Vagina (tissue), 2 donors: ENCODE measurements at regions not wholly inside any gene's neighbourhood (a gene's known extent, or its start where the extent isn't known, plus 50 kb on each side); places are given as distances from the start of the nearest gene placed in this dataset.

Experiments used
- DNase-seq, 2 donors: peaks; one replicate each; pipeline ENCODE4 v3.0.0-alpha.2; 2017; ENCODE audit errors: extremely low spot score in 2 of 2
- H3K27ac ChIP-seq: fragments of 200-600 bp; sonication (generic); one replicate; pipeline ENCODE4 v1.5.1; 2019
- H3K27me3 ChIP-seq: fragments of 200-600 bp; sonication (generic); one replicate; pipeline ENCODE4 v1.5.1; 2019
- H3K36me3 ChIP-seq, 2 donors: fragments of 200-600 bp; sonication (generic); one replicate each; pipeline ENCODE4 v1.5.1; 2017 to 2019
- H3K4me1 ChIP-seq: fragments of 200-600 bp; sonication (generic); one replicate; pipeline ENCODE4 v1.5.1; 2019
- H3K4me3 ChIP-seq, 2 donors: fragments of 200-600 bp; sonication (generic); 1 replicate in 1 of 2; 2 replicates in 1 of 2; pipeline ENCODE4 v1.5.1; 2016 to 2019
- H3K9me3 ChIP-seq: fragments of 200-600 bp; sonication (generic); one replicate; pipeline ENCODE4 v1.5.1; 2019
- POLR2A ChIP-seq, 2 donors: fragments of 450-650 bp; IDR thresholded peaks; one replicate each; pipeline ENCODE4 v1.6.1; 2017; ENCODE audit warnings: antibody characterized with exemption in 2 of 2, mild to moderate bottlenecking in 2 of 2, moderate library complexity in 2 of 2
- POLR2AphosphoS5 ChIP-seq, 2 donors: sonication (generic); formaldehyde crosslinking; IDR thresholded peaks; one replicate each; pipeline ENCODE4 v1.9.0; 2017; ENCODE audit warnings: antibody characterized with exemption in 2 of 2, mild to moderate bottlenecking in 2 of 2, low read depth in 1 of 2; ENCODE audit not compliant: insufficient read depth in 1 of 2
- intact Hi-C: fragments of 100-400 bp; cut with DNase I; formaldehyde crosslinking; loops from one replicate; pipeline ENCODE4 v1.15.1; 2023
- TF ChIP-seq, protein P1 (sequence below), 3 experiments: fragments of 450-650 bp in 2 of 3; fragments of 200-600 bp in 1 of 3; sonication (generic) in 1 of 3; IDR thresholded peaks; one replicate each; pipeline ENCODE4 v1.5.1; 2017 to 2019; ENCODE audit warnings: antibody characterized with exemption in 3 of 3, mild to moderate bottlenecking in 2 of 3, moderate library complexity in 2 of 3

DNA sequence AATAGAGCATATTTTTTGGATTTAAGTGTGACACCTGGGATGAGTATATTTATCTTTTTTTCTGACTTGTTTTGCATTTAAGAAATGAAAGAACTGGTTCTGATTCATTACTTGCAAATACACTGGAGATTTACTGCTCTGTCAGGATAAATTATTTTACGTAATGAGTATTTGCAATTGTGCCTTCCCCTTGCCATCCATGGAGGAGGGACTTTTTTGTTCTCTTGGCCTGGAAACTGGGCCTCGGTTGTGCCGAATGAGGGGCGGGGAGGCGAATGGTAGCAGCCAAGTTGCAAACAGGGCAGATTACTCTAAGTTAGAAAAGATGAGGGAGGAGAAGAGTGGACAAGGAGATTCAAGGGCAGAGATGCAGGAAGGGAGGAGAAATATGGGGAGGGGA is 308.7 kb downstream of the ATP23 start:
- no peak overlapping the region for H3K4me3 ChIP-seq
- intact Hi-C loops: no loop called here
- no peak for TF ChIP-seq POLR2AphosphoS5 (IDR thresholded peaks at IDR 0.05; ENCODE audit: insufficient read depth in 1 of 2, low read depth in 1 of 2)
- TF ChIP-seq, protein P1, sequence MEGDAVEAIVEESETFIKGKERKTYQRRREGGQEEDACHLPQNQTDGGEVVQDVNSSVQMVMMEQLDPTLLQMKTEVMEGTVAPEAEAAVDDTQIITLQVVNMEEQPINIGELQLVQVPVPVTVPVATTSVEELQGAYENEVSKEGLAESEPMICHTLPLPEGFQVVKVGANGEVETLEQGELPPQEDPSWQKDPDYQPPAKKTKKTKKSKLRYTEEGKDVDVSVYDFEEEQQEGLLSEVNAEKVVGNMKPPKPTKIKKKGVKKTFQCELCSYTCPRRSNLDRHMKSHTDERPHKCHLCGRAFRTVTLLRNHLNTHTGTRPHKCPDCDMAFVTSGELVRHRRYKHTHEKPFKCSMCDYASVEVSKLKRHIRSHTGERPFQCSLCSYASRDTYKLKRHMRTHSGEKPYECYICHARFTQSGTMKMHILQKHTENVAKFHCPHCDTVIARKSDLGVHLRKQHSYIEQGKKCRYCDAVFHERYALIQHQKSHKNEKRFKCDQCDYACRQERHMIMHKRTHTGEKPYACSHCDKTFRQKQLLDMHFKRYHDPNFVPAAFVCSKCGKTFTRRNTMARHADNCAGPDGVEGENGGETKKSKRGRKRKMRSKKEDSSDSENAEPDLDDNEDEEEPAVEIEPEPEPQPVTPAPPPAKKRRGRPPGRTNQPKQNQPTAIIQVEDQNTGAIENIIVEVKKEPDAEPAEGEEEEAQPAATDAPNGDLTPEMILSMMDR (IDR thresholded peaks at IDR 0.05): no peak
- H3K27me3 ChIP-seq: no peaks in the 10 kb centered on the region
- no peaks in the 10 kb centered on the region for H3K9me3 ChIP-seq
- no peaks in the 10 kb centered on the region for H3K4me1 ChIP-seq
- no peak overlapping the region for H3K27ac ChIP-seq
- H3K36me3 ChIP-seq: no peaks in the 10 kb centered on the region
- DNase-seq: no peak

DNA sequence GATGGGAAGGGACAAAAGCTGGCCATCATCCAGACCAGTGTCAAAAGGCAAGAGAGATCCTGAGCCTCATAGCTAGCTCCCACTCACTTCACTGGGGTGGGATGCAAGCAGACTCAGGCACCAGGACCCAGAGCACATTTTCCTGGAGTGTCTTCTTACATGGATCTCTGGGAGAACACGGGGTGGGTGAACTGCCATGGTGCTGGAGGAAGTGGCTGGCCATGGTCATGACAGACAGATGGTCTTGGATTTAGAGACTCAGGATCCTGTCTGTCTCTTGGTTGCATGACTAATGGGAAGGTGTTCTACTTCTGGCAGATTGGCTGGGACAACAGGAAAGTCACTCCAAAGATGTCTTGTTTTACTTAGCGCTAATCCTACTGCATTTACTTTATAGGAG is 311.5 kb downstream of the ATP23 start:
- H3K27ac ChIP-seq: no peak overlapping the region
- no peak overlapping the region for H3K4me3 ChIP-seq
- no peaks in the 10 kb centered on the region for H3K36me3 ChIP-seq
- DNase-seq: no peak
- H3K9me3 ChIP-seq: no peaks in the 10 kb centered on the region
- TF ChIP-seq POLR2A (IDR thresholded peaks at IDR 0.05) (no peak), POLR2AphosphoS5 (IDR thresholded peaks at IDR 0.05; ENCODE audit: insufficient read depth in 1 of 2, low read depth in 1 of 2) (no peak)
- TF ChIP-seq, protein P1 (IDR thresholded peaks at IDR 0.05): no peak
- no peaks in the 10 kb centered on the region for H3K27me3 ChIP-seq
- no peaks in the 10 kb centered on the region for H3K4me1 ChIP-seq
- intact Hi-C loops: no loop called here

DNA sequence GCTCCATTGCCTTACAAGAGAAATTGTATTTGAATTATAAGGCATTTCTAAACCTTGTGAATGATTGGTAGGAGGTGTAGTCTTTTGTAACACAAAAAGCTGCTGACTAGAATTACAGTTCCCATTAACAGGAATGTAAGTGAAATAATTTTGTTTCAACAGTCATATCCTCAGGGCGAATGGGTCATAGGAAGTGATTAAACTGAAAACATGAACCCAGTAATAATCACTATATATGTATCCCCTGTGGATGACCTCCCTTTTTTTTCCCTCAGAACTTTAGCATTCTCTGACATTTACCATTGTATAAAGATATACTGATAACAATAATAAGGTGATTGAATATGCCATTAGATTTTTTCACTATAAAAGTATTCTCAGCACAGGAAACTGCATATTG is 312.3 kb downstream of the ATP23 start:
- TF ChIP-seq, protein P1 (IDR thresholded peaks at IDR 0.05): no peak
- no peak for TF ChIP-seq POLR2AphosphoS5 (IDR thresholded peaks at IDR 0.05; ENCODE audit: insufficient read depth in 1 of 2, low read depth in 1 of 2)
- Histone ChIP-seq H3K36me3 (no peaks in the 10 kb centered on the region), H3K27me3 (no peaks in the 10 kb centered on the region), H3K4me3 (no peak overlapping the region), H3K9me3 (no peaks in the 10 kb centered on the region), H3K27ac (no peak overlapping the region), H3K4me1 (no peaks in the 10 kb centered on the region)
- intact Hi-C loops: no loop called here
- DNase-seq: no peak

DNA sequence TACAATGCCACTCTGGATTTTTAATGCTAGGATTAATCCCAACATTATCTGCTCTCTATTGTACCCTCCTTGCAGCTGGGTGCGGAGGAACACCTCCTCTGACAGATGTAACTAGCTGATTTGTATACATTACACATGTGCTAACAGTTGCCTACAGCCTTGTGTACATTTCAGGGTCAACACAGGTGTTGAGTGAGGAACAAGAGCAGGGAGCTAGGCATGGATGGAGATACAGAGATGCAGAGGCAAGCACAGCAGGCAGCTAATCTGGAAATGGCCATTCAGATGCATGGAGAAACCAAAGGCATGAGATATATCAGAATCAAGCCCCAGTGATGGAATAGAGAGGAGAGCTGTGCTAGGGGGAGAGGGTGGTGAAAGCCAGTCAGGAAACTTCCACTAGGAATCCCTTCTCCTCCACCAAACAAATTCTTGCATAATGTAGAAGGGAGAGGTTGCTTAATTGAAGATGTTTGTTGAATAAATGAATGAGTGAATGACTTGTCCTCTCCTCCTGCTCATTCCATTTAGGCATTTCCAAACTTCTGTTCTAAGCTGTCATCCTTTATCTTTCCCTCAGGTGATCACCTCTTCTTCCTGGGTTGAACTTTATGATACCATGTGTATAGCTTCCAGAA is 313.2 kb downstream of the ATP23 start:
- DNase-seq: no peak
- Histone ChIP-seq H3K27me3 (no peaks in the 10 kb centered on the region), H3K9me3 (no peaks in the 10 kb centered on the region), H3K27ac (no peak overlapping the region), H3K4me1 (no peaks in the 10 kb centered on the region), H3K4me3 (no peak overlapping the region), H3K36me3 (no peaks in the 10 kb centered on the region)
- intact Hi-C loops: no loop called here
- TF ChIP-seq POLR2A (IDR thresholded peaks at IDR 0.05): no peak
- no peak for TF ChIP-seq POLR2AphosphoS5 (IDR thresholded peaks at IDR 0.05; ENCODE audit: insufficient read depth in 1 of 2, low read depth in 1 of 2)
- TF ChIP-seq, protein P1 (IDR thresholded peaks at IDR 0.05): no peak

DNA sequence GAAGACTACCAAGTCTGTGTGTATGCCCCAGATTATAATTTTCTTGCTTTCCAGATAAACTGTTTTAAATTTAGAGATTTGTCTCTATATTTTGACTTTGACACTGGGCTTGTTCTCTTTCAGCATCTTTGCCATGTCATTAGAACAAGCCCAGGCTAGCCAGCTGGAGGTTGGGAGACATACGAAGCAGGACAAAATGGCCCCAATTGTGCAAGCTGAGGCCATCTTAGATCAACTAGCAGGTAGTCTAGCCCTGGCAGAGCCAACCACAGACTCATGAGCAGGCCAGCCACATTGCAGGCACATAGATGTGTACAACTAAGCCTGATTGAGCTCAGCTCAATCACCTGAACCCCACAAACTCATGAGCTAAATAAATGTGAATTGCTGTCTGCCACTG is 321.4 kb downstream of the ATP23 start:
- no peak for DNase-seq
- TF ChIP-seq, protein P1 (IDR thresholded peaks at IDR 0.05): no peak
- TF ChIP-seq POLR2A (IDR thresholded peaks at IDR 0.05) (no peak), POLR2AphosphoS5 (IDR thresholded peaks at IDR 0.05; ENCODE audit: insufficient read depth in 1 of 2, low read depth in 1 of 2) (no peak)
- Histone ChIP-seq H3K4me3 (no peak overlapping the region), H3K36me3 (no peaks in the 10 kb centered on the region), H3K9me3 (no peaks in the 10 kb centered on the region), H3K4me1 (no peaks in the 10 kb centered on the region), H3K27ac (no peak overlapping the region), H3K27me3 (no peaks in the 10 kb centered on the region)
- intact Hi-C loops: no loop called here
